SU-DHL-6 (cell line): ENCODE measurements at regions not wholly inside any gene's neighbourhood (a gene's known extent, or its start where the extent isn't known, plus 50 kb on each side); places are given as distances from the start of the nearest gene placed in this dataset.

ENCODE experiments used
- H2AFZ ChIP-seq: fragments of 200-600 bp; sonication (generic); 2 replicates; pipeline ENCODE4 v1.6.1; 2014; ENCODE audit warnings: low read depth, mild to moderate bottlenecking, moderate library complexity, mixed read lengths, antibody characterized with exemption, low read length; ENCODE audit not compliant: severe bottlenecking
- H3F3A ChIP-seq: fragments of 200-600 bp; shearing (Covaris generic); 2 replicates; pipeline ENCODE4 v1.6.0; 2016; ENCODE audit warnings: antibody characterized with exemption, mild to moderate bottlenecking; ENCODE audit not compliant: insufficient read depth
- H3K27ac ChIP-seq: fragments of 200-600 bp; sonication (generic); 2 replicates; pipeline ENCODE4 v1.5.1; 2016; ENCODE audit warnings: low read depth, mild to moderate bottlenecking, low read length, moderate library complexity, mixed read lengths
- H3K27me3 ChIP-seq: fragments of 200-600 bp; sonication (generic), shearing (Covaris generic); 2 replicates; pipeline ENCODE4 v1.6.0; 2014; ENCODE audit warnings: mild to moderate bottlenecking, low read length
- H3K36me3 ChIP-seq: fragments of 200-600 bp; sonication (generic); 2 replicates; pipeline ENCODE4 v1.6.1; 2014; ENCODE audit warnings: mild to moderate bottlenecking, low read length, mixed read lengths
- H3K4me2 ChIP-seq: fragments of 300-600, 200-600 bp; shearing (Covaris generic), sonication (generic); 2 replicates; pipeline ENCODE4 v1.6.0; 2014; ENCODE audit warnings: low read length, low read depth, mild to moderate bottlenecking; ENCODE audit not compliant: poor library complexity, severe bottlenecking
- H3K4me3 ChIP-seq: fragments of 200-600 bp; sonication (generic); 2 replicates; pipeline ENCODE4 v1.5.1; 2014; ENCODE audit warnings: antibody characterized with exemption, low read length, mild to moderate bottlenecking, mixed read lengths; ENCODE audit not compliant: insufficient read depth, poor library complexity, severe bottlenecking
- H3K79me2 ChIP-seq: fragments of 200-600 bp; sonication (generic); 2 replicates; pipeline ENCODE4 v1.6.1; 2014; ENCODE audit warnings: mild to moderate bottlenecking, low read length, moderate library complexity; ENCODE audit not compliant: insufficient read depth
- H3K9ac ChIP-seq: fragments of 200-600 bp; sonication (generic); 2 replicates; pipeline ENCODE4 v1.7.0; 2014; ENCODE audit warnings: mild to moderate bottlenecking, low read length
- H3K9me2 ChIP-seq: fragments of 200-600 bp; sonication (generic); replicated peaks from 2 replicates; pipeline ENCODE4 v1.6.1; 2014; ENCODE audit warnings: low read length; ENCODE audit not compliant: insufficient read depth
- H3K9me3 ChIP-seq: fragments of 200-600 bp; sonication (generic); 2 replicates; pipeline ENCODE4 v1.6.1; 2014; ENCODE audit warnings: low read length, mixed read lengths; ENCODE audit not compliant: insufficient read depth
- H4K20me1 ChIP-seq: fragments of 200-600 bp; sonication (generic); 2 replicates; pipeline ENCODE4 v1.6.1; 2014; ENCODE audit warnings: low read depth, mild to moderate bottlenecking, antibody characterized with exemption, low read length, moderate library complexity, mixed read lengths
- EZH2phosphoT487 ChIP-seq: fragments of 200-600 bp; sonication (generic), shearing (Covaris generic); conservative IDR thresholded peaks from 2 replicates; pipeline ENCODE4 v1.6.1; 2018; ENCODE audit warnings: mild to moderate bottlenecking, antibody characterized with exemption, low read length, moderate library complexity, mixed read lengths
- TF ChIP-seq, protein P1 (sequence below): fragments of 200-600 bp; sonication (generic); IDR thresholded peaks from one replicate; pipeline ENCODE4 v1.5.1; 2017; ENCODE audit warnings: antibody characterized with exemption, mild to moderate bottlenecking, low read length, moderate library complexity; ENCODE audit not compliant: insufficient read depth, poor library complexity, severe bottlenecking

- no peaks in the 10 kb centered on the region for H3K9me2 ChIP-seq
- no peak overlapping the region for H3K27ac ChIP-seq
- H3F3A ChIP-seq: no peaks in the 10 kb centered on the region
- H3K4me2 ChIP-seq: no peak overlapping the region
- no peak overlapping the region for H2AFZ ChIP-seq
- H4K20me1 ChIP-seq: no peaks in the 10 kb centered on the region
- no peaks in the 10 kb centered on the region for H3K36me3 ChIP-seq
- TF ChIP-seq, protein P1, sequence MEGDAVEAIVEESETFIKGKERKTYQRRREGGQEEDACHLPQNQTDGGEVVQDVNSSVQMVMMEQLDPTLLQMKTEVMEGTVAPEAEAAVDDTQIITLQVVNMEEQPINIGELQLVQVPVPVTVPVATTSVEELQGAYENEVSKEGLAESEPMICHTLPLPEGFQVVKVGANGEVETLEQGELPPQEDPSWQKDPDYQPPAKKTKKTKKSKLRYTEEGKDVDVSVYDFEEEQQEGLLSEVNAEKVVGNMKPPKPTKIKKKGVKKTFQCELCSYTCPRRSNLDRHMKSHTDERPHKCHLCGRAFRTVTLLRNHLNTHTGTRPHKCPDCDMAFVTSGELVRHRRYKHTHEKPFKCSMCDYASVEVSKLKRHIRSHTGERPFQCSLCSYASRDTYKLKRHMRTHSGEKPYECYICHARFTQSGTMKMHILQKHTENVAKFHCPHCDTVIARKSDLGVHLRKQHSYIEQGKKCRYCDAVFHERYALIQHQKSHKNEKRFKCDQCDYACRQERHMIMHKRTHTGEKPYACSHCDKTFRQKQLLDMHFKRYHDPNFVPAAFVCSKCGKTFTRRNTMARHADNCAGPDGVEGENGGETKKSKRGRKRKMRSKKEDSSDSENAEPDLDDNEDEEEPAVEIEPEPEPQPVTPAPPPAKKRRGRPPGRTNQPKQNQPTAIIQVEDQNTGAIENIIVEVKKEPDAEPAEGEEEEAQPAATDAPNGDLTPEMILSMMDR: no peak
- no peak for TF ChIP-seq EZH2phosphoT487
- no peak overlapping the region for H3K4me3 ChIP-seq
- no peak overlapping the region for H3K9ac ChIP-seq
- no peaks in the 10 kb centered on the region for H3K27me3 ChIP-seq
- H3K9me3 ChIP-seq: no peaks in the 10 kb centered on the region
- no peaks in the 10 kb centered on the region for H3K79me2 ChIP-seq
Observed at GRCh38 chr5:154624341-154624740, 130.8 kb upstream of the LARP1 start.

DNA sequence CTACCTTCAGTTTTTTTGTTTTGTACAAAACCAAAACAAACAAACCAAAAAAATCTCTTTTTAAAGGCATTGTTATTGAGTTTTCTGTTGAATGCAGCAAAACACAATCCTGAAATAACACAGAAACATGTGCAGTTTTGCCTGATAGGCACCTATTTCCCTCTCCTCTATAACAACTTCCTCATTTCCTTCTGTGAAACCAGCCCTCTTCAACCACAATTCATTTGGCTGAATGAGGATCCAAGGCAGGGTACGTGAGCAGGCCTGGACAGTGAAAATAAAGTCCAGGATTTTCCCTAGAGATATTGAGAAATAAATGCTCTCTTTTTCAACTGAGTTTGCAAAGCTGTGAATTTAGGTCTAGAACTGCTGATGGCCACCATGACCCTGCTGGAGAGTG, 134.8 kb upstream of the LARP1 start:
- Histone ChIP-seq H3K27me3 (no peaks in the 10 kb centered on the region), H3K4me3 (no peak overlapping the region), H3K9me2 (no peaks in the 10 kb centered on the region), H3K27ac (no peak overlapping the region), H3K79me2 (no peaks in the 10 kb centered on the region), H3K36me3 (no peaks in the 10 kb centered on the region), H4K20me1 (no peaks in the 10 kb centered on the region), H3K4me2 (no peak overlapping the region), H3F3A (no peaks in the 10 kb centered on the region), H3K9ac (no peak overlapping the region), H3K9me3 (no peaks in the 10 kb centered on the region), H2AFZ (no peak overlapping the region)
- TF ChIP-seq, protein P1: no peak
- no peak for TF ChIP-seq EZH2phosphoT487

DNA sequence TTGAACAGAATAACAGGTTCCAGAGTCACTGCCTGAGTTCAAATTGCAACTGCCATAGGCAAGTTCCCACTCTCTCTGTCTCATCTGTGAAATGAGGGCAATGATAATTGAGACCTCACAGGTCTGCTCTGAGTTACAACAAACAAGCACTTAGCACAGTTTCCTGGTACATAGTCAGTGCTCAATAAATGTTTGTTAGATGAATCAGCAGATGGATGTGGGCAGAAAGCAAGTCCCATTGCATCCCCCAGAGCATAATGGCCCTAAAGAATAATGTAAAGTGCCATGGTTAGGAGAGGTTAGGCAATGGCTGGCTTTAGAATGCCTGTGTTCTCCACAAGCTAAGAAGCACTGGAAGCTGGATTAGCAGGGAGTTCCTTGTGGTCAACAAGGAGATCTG, 136.5 kb upstream of the LARP1 start:
- Histone ChIP-seq H3K9ac (no peak overlapping the region), H3K36me3 (no peaks in the 10 kb centered on the region), H3K9me3 (no peaks in the 10 kb centered on the region), H3K4me3 (no peak overlapping the region), H2AFZ (no peak overlapping the region), H3K9me2 (no peaks in the 10 kb centered on the region), H3K4me2 (no peak overlapping the region), H3F3A (no peaks in the 10 kb centered on the region), H3K79me2 (no peaks in the 10 kb centered on the region), H3K27me3 (no peaks in the 10 kb centered on the region), H3K27ac (no peak overlapping the region), H4K20me1 (no peaks in the 10 kb centered on the region)
- TF ChIP-seq, protein P1: no peak
- TF ChIP-seq EZH2phosphoT487: no peak
